ENCODE measurements at regions not wholly inside any gene's neighbourhood (a gene's known extent, or its start where the extent isn't known, plus 50 kb on each side); places are given as distances from the start of the nearest gene placed in this dataset.

DNA sequence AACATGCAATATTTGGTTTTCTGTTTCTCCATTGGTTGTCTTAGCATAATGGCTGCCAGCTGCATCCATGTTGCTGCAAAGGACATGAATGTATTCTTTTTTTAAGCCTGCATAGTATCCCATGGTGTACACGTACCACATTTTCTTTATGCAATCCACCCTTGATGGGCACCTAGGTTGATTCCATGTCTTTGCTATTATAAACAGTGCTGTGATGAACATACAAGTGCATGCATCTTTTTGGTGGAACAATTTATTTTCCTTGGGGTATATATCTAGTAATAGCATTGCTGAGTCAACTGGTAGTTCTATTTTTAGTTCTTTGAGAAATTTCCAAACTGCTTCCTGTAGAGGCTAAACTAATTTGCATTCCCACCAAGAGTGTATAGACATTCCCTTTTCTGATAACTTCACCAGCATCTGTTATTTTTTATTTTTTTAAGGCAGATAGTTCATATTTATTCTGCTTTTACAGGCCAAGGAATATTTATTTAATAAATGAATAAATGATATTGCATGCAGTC is 62.4 kb upstream of the NPHP3 start:
- DNase-seq (ENCODE audit: extremely low read depth, low read depth): no peak
- TF ChIP-seq, protein P1, sequence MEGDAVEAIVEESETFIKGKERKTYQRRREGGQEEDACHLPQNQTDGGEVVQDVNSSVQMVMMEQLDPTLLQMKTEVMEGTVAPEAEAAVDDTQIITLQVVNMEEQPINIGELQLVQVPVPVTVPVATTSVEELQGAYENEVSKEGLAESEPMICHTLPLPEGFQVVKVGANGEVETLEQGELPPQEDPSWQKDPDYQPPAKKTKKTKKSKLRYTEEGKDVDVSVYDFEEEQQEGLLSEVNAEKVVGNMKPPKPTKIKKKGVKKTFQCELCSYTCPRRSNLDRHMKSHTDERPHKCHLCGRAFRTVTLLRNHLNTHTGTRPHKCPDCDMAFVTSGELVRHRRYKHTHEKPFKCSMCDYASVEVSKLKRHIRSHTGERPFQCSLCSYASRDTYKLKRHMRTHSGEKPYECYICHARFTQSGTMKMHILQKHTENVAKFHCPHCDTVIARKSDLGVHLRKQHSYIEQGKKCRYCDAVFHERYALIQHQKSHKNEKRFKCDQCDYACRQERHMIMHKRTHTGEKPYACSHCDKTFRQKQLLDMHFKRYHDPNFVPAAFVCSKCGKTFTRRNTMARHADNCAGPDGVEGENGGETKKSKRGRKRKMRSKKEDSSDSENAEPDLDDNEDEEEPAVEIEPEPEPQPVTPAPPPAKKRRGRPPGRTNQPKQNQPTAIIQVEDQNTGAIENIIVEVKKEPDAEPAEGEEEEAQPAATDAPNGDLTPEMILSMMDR (IDR thresholded peaks at IDR 0.05; ENCODE audit: low read depth, low read length, missing control alignments): no peak
- H3K4me3 ChIP-seq (replicated peaks; ENCODE audit: low read depth, low read length): no peak overlapping the region

DNA sequence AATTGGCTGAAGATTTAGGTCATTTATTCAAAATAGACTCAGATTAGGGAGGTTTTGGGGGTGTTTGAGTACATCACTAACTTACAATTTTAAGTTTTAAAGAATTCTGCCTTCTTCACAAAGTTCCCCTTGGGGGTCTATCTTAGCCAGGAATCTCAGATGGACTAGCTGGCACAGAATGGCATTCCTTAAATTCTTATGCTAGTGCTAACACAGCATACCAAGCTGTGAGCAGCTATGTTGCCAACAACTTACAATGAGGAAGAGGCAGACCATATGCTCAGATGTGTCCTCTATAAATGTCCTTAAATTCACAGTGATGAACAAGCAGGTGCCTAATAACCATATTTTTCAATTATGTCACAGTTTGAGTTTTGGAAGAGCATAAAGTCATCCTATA is 60.9 kb upstream of the NPHP3 start:
- DNase-seq (ENCODE audit: extremely low read depth, low read depth): no peak
- TF ChIP-seq, protein P1 (IDR thresholded peaks at IDR 0.05; ENCODE audit: low read depth, low read length, missing control alignments): no peak
- H3K4me3 ChIP-seq (replicated peaks; ENCODE audit: low read depth, low read length): no peak overlapping the region

DNA sequence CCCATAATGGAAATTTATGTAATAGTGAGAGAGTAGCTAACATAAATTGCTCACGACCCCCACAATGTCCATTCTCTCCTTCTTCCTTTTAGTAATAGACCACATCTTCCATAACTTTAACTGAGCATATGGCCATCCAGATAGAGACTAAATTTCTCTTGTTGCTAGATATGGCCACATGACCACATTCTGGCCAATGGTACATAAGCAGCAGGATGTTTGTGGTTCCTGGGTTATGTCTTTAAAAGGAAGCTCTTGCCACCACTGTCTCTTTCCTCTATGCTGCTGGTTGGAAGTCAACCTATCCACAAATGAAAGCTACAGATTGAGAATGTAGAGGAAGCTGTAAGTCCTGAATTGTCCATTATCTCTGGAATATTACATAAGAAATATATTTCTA is 59.7 kb upstream of the NPHP3 start:
- TF ChIP-seq, protein P1 (IDR thresholded peaks at IDR 0.05; ENCODE audit: low read depth, low read length, missing control alignments): no peak
- no peak for DNase-seq (ENCODE audit: extremely low read depth, low read depth)

DNA sequence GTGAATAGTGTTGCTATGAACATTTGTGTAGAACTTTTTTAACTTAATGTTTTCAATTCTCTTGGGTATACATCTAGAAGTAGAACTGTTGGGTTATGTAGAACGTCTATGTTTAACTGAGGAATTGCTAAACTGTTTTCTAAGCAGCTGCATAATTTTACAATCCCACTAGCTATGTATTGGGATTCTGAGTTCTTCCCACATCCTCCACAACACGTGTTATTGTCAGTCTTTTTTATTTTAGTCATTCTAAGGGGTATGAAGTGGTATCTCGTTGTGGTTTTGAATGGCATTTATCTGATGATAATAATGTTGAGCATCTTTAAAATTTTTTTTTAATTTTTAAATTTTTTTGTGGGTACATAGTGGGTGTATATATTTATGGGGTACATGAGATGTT is 55.0 kb upstream of the NPHP3 start:
- no peak overlapping the region for H3K4me3 ChIP-seq (replicated peaks; ENCODE audit: low read depth, low read length)
- TF ChIP-seq, protein P1 (IDR thresholded peaks at IDR 0.05; ENCODE audit: low read depth, low read length, missing control alignments): no peak

More for the DNA sequence above, 59.7 kb upstream of the NPHP3 start:
- no peak overlapping the region for H3K4me3 ChIP-seq (replicated peaks; ENCODE audit: low read depth, low read length)

DNA sequence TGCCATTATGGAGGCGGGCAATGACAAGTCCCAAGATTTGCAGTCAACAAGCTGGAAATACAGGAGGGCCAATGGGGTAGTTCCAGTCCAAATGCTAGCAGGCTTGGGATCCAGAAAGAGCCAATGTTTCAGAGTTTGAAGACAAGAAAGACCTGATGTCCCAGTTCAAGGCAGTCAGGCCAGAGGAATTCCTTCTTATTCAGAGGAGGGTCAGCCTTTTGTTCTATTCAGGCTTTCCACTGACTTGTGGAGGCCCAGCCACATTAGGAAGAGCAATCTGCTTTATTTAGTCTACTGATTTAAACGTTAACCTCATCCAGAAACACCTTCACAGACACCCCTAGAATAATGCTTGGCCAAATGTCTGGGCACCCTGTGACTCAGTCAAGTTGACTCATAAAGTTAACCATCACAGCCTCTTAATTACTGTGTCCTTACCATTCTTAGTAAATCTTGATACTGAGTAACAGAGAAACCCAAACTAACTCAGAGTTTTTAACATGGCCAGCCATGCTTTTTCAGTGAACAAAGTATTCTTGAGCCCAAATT is 50.9 kb upstream of the NPHP3 start:
- H3K4me3 ChIP-seq (replicated peaks; ENCODE audit: low read depth, low read length): no peak overlapping the region
- TF ChIP-seq, protein P1 (IDR thresholded peaks at IDR 0.05; ENCODE audit: low read depth, low read length, missing control alignments): no peak
- no peak for DNase-seq (ENCODE audit: extremely low read depth, low read depth)

More for the DNA sequence above, 55.0 kb upstream of the NPHP3 start:
- DNase-seq (ENCODE audit: extremely low read depth, low read depth): no peak

DNA sequence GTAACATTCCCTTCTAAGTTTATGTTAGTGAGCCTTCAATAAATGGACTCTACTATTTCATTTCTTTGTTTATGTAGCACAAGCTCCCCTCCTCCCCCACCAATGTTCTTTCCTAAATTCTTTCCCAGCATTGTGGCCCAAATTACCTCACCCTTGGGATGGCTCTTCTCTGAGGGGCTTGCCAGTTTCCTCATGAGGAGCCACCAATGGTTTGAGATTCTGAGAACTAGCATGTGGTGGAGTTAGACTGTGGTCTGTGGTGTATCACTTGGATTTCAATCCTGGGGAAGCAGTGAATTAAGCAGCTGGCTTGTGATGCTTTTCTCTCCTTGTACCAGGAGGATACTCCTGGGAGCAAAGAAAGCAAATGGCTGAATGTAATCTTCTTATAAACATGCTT is 50.0 kb upstream of the NPHP3 start:
- no peak overlapping the region for H3K4me3 ChIP-seq (replicated peaks; ENCODE audit: low read depth, low read length)
- TF ChIP-seq, protein P1 (IDR thresholded peaks at IDR 0.05; ENCODE audit: low read depth, low read length, missing control alignments): no peak
- no peak for DNase-seq (ENCODE audit: extremely low read depth, low read depth)

All from HFF-Myc (cell line).